GM23338 (cell line): ENCODE measurements at regions not wholly inside any gene's neighbourhood (a gene's known extent, or its start where the extent isn't known, plus 50 kb on each side); places are given as distances from the start of the nearest gene placed in this dataset.

Experiments
- CREB1 ChIP-seq: fragments of 250-450 bp; sonication (Bioruptor Pico); IDR thresholded peaks from 2 replicates; pipeline ENCODE4 v1.5.0; 2020; ENCODE audit warnings: low read depth, mild to moderate bottlenecking, moderate library complexity
- EZH2 ChIP-seq: fragments of 200-600 bp; sonication (generic); IDR thresholded peaks from one replicate; pipeline ENCODE4 v1.8.0; 2017; ENCODE audit warnings: antibody characterized with exemption, mild to moderate bottlenecking, low read depth; ENCODE audit not compliant: unreplicated experiment
- EZH2phosphoT487 ChIP-seq: fragments of 200-600 bp; sonication (generic); IDR thresholded peaks from one replicate; pipeline ENCODE4 v1.8.1; 2018; ENCODE audit warnings: antibody characterized with exemption; ENCODE audit not compliant: unreplicated experiment
- JUNB ChIP-seq: IDR thresholded peaks from one replicate; pipeline ENCODE4 v1.6.1; 2016; ENCODE audit warnings: antibody characterized with exemption; ENCODE audit not compliant: unreplicated experiment
- NANOG ChIP-seq: IDR thresholded peaks from 2 replicates; pipeline ENCODE4 v1.6.1; 2016; ENCODE audit warnings: antibody characterized with exemption, borderline replicate concordance
- POLR2AphosphoS5 ChIP-seq: IDR thresholded peaks from 2 replicates; pipeline ENCODE4 v1.6.1; 2016; ENCODE audit warnings: antibody characterized with exemption, low read depth
- STAT1 ChIP-seq: IDR thresholded peaks from one replicate; pipeline ENCODE4 v1.6.1; 2016; ENCODE audit warnings: antibody characterized with exemption; ENCODE audit not compliant: unreplicated experiment
- ZNF114 ChIP-seq: fragments of 250-450 bp; sonication (Bioruptor Pico); IDR thresholded peaks from 2 replicates; pipeline ENCODE4 v1.5.0; 2020; ENCODE audit warnings: mild to moderate bottlenecking, moderate library complexity
- ZNF331 ChIP-seq: fragments of 250-450 bp; sonication (Bioruptor Pico); IDR thresholded peaks from 2 replicates; pipeline ENCODE4 v1.5.0; 2020; ENCODE audit warnings: low read depth, mild to moderate bottlenecking, moderate library complexity
- TF ChIP-seq, protein P1 (sequence below), 2 experiments: fragments of 200-600 bp in 1 of 2; sonication (generic) in 1 of 2; conservative IDR thresholded peaks; 2 replicates each; pipeline versions ENCODE4 v1.5.1 to v1.6.1; 2016 to 2017; ENCODE audit warnings: antibody characterized with exemption in 2 of 2, low read depth in 2 of 2, mild to moderate bottlenecking in 2 of 2, moderate library complexity in 1 of 2
- TF ChIP-seq, protein P2 (sequence below): IDR thresholded peaks from one replicate; pipeline ENCODE4 v1.6.1; 2018; ENCODE audit warnings: antibody characterized with exemption; ENCODE audit not compliant: unreplicated experiment
- TF ChIP-seq, protein P3 (sequence below): IDR thresholded peaks from 2 replicates; pipeline ENCODE4 v1.6.1; 2016; ENCODE audit warnings: antibody characterized with exemption

DNA sequence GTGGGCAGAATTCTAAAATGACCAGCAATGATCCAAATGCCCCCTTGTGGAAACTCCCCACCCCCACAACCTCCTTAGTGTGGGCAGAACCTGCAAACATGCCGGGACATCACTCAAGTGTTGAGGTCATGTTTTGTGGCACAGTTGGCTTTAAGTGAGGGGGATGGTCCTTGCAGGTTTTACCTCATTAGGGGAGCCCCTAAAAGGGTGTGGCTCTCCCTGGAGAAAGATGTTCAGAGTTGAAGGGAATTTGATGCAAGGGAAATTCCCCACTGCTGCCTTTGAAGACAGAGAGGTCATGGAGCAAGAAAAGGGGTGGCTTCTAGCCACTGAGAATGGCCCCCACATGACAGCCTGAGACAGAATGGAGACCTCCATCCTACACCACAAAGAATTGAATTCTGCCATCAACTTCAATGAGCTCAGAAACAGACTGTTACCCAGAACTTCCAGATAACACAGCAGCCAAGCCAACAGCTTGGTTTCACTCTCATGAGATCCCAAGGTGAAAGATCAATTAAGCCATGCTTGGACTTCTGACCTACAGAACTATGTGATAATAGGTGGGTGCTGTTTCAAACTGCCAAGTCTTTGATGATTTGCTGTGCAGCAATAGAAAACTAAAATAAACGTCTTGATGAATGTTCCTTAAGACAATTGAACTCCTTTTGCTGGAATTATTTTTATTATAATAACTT is 103.4 kb downstream of the MED10 start:
- TF ChIP-seq, protein P1, sequence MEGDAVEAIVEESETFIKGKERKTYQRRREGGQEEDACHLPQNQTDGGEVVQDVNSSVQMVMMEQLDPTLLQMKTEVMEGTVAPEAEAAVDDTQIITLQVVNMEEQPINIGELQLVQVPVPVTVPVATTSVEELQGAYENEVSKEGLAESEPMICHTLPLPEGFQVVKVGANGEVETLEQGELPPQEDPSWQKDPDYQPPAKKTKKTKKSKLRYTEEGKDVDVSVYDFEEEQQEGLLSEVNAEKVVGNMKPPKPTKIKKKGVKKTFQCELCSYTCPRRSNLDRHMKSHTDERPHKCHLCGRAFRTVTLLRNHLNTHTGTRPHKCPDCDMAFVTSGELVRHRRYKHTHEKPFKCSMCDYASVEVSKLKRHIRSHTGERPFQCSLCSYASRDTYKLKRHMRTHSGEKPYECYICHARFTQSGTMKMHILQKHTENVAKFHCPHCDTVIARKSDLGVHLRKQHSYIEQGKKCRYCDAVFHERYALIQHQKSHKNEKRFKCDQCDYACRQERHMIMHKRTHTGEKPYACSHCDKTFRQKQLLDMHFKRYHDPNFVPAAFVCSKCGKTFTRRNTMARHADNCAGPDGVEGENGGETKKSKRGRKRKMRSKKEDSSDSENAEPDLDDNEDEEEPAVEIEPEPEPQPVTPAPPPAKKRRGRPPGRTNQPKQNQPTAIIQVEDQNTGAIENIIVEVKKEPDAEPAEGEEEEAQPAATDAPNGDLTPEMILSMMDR (conservative IDR thresholded peaks at IDR 0.05; ENCODE audit: low read depth in 2 of 2), result no peak; a peak in 1 of 4 replicates
- TF ChIP-seq EZH2 (no peak), EZH2phosphoT487 (no peak), POLR2AphosphoS5 (no peak), ZNF114 (CRISPR knock-in tag) (no peak), ZNF331 (CRISPR knock-in tag) (no peak), CREB1 (no peak), STAT1 (no peak), JUNB (no peak), NANOG (no peak)
- TF ChIP-seq, protein P2, sequence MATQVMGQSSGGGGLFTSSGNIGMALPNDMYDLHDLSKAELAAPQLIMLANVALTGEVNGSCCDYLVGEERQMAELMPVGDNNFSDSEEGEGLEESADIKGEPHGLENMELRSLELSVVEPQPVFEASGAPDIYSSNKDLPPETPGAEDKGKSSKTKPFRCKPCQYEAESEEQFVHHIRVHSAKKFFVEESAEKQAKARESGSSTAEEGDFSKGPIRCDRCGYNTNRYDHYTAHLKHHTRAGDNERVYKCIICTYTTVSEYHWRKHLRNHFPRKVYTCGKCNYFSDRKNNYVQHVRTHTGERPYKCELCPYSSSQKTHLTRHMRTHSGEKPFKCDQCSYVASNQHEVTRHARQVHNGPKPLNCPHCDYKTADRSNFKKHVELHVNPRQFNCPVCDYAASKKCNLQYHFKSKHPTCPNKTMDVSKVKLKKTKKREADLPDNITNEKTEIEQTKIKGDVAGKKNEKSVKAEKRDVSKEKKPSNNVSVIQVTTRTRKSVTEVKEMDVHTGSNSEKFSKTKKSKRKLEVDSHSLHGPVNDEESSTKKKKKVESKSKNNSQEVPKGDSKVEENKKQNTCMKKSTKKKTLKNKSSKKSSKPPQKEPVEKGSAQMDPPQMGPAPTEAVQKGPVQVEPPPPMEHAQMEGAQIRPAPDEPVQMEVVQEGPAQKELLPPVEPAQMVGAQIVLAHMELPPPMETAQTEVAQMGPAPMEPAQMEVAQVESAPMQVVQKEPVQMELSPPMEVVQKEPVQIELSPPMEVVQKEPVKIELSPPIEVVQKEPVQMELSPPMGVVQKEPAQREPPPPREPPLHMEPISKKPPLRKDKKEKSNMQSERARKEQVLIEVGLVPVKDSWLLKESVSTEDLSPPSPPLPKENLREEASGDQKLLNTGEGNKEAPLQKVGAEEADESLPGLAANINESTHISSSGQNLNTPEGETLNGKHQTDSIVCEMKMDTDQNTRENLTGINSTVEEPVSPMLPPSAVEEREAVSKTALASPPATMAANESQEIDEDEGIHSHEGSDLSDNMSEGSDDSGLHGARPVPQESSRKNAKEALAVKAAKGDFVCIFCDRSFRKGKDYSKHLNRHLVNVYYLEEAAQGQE, result no peak
- TF ChIP-seq, protein P3, sequence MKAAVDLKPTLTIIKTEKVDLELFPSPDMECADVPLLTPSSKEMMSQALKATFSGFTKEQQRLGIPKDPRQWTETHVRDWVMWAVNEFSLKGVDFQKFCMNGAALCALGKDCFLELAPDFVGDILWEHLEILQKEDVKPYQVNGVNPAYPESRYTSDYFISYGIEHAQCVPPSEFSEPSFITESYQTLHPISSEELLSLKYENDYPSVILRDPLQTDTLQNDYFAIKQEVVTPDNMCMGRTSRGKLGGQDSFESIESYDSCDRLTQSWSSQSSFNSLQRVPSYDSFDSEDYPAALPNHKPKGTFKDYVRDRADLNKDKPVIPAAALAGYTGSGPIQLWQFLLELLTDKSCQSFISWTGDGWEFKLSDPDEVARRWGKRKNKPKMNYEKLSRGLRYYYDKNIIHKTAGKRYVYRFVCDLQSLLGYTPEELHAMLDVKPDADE, result no peak
